ENCODE measurements at regions not wholly inside any gene's neighbourhood (a gene's known extent, or its start where the extent isn't known, plus 50 kb on each side); places are given as distances from the start of the nearest gene placed in this dataset.

DNA sequence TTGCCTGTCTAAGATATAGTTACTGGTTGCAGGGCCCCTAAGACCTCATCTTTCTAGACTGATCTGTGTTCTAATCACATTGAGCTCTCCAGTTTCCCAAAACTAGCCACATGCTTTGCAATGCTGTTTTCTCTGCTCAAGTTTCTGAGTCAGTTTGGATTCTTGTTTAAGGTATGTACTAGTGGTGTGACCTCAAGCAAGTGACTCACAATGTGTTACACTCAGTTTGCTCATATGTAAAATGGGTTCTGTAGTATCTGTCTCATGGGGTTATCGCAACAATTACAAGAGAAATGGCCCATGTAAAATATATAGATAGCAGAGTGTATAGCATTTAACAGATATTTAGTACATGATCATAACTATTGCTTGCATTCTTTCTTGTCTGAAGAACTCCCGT is 153.1 kb upstream of the ELL2 start:
- TF ChIP-seq CTCF (IDR thresholded peaks at IDR 0.05; ENCODE audit: insufficient read depth, low read length) (no peak), POLR2AphosphoS5 (IDR thresholded peaks at IDR 0.05; ENCODE audit: low read depth) (no peak), REST (IDR thresholded peaks at IDR 0.05; ENCODE audit: insufficient replicate concordance, low read depth) (no peak), GABPA (IDR thresholded peaks at IDR 0.05; ENCODE audit: low read depth) (no peak)
